H9 (cell line): ENCODE measurements at regions not wholly inside any gene's neighbourhood (a gene's known extent, or its start where the extent isn't known, plus 50 kb on each side); places are given as distances from the start of the nearest gene placed in this dataset.
"Not testable (repeated sequence)": the region's sequence is repeated elsewhere in the genome, so short reads cannot be mapped to it uniquely, and the experiment has no call there.

Experiments
- DNase-seq: peaks from one replicate; pipeline ENCODE4 v3.0.0-alpha.2; 2017
- H2AFZ ChIP-seq: one replicate; pipeline ENCODE4 v1.6.1; 2013; ENCODE audit warnings: mild to moderate bottlenecking, low read length, control low read depth, moderate library complexity
- H2AK5ac ChIP-seq: 2 replicates; pipeline ENCODE4 v1.6.1; 2013; ENCODE audit warnings: low read length, control low read depth, mixed read lengths; ENCODE audit not compliant: insufficient read length
- H2BK120ac ChIP-seq: one replicate; pipeline ENCODE4 v1.6.1; 2013; ENCODE audit warnings: low read depth, mild to moderate bottlenecking, low read length, control low read depth, inconsistent platforms; ENCODE audit not compliant: poor library complexity, severe bottlenecking
- H2BK12ac ChIP-seq: 2 replicates; pipeline ENCODE4 v1.6.1; 2013; ENCODE audit warnings: low read length, control low read depth, mixed read lengths, low read depth; ENCODE audit not compliant: insufficient read length
- H2BK15ac ChIP-seq: 2 replicates; pipeline ENCODE4 v1.6.1; 2013; ENCODE audit warnings: low read depth, low read length, control low read depth
- H2BK20ac ChIP-seq: one replicate; pipeline ENCODE4 v1.6.1; 2013; ENCODE audit warnings: low read depth, mild to moderate bottlenecking, low read length, control low read depth, inconsistent platforms; ENCODE audit not compliant: poor library complexity, severe bottlenecking
- H2BK5ac ChIP-seq: 2 replicates; pipeline ENCODE4 v1.6.1; 2013; ENCODE audit warnings: low read length, control low read depth, mixed read lengths; ENCODE audit not compliant: insufficient read length
- H3K14ac ChIP-seq: 2 replicates; pipeline ENCODE4 v1.6.1; 2013; ENCODE audit warnings: low read length, control low read depth; ENCODE audit not compliant: insufficient read depth
- H3K18ac ChIP-seq: 2 replicates; pipeline ENCODE4 v1.6.1; 2013; ENCODE audit warnings: low read depth, mild to moderate bottlenecking, mixed read lengths, low read length, control low read depth; ENCODE audit not compliant: insufficient read length
- H3K23ac ChIP-seq: 2 replicates; pipeline ENCODE4 v1.6.1; 2013; ENCODE audit warnings: low read length, control low read depth, mixed read lengths, low read depth; ENCODE audit not compliant: insufficient read length
- H3K23me2 ChIP-seq: 2 replicates; pipeline ENCODE4 v1.6.1; 2013; ENCODE audit warnings: low read depth, mild to moderate bottlenecking, mixed read lengths, low read length, control low read depth; ENCODE audit not compliant: insufficient read length, poor library complexity, severe bottlenecking
- H3K27ac ChIP-seq: 2 replicates; pipeline ENCODE4 v1.5.1; 2013; ENCODE audit warnings: low read length, control low read depth, mixed read lengths, low read depth; ENCODE audit not compliant: insufficient read length
- H3K27me3 ChIP-seq: 2 replicates; pipeline ENCODE4 v1.6.1; 2013; ENCODE audit warnings: low read length, control low read depth, inconsistent platforms; ENCODE audit not compliant: insufficient read depth
- H3K4ac ChIP-seq: 2 replicates; pipeline ENCODE4 v1.6.1; 2013; ENCODE audit warnings: low read depth, mild to moderate bottlenecking, control low read depth, inconsistent platforms, low read length, moderate library complexity
- H3K4me1 ChIP-seq: 2 replicates; pipeline ENCODE4 v1.6.1; 2013; ENCODE audit warnings: low read length, control low read depth, inconsistent platforms; ENCODE audit not compliant: insufficient read depth
- H3K4me2 ChIP-seq: 2 replicates; pipeline ENCODE4 v1.6.1; 2013; ENCODE audit warnings: low read length, control low read depth, mixed read lengths; ENCODE audit not compliant: insufficient read length, insufficient read depth
- H3K56ac ChIP-seq: 2 replicates; pipeline ENCODE4 v1.6.1; 2013; ENCODE audit warnings: low read depth, mild to moderate bottlenecking, mixed read lengths, low read length, control low read depth; ENCODE audit not compliant: insufficient read length
- H3K79me1 ChIP-seq: 2 replicates; pipeline ENCODE4 v1.6.1; 2013; ENCODE audit warnings: low read depth, mild to moderate bottlenecking, moderate library complexity, low read length, control low read depth, inconsistent platforms; ENCODE audit not compliant: insufficient read depth, poor library complexity, severe bottlenecking
- H3K79me2 ChIP-seq: 2 replicates; pipeline ENCODE4 v1.6.1; 2013; ENCODE audit warnings: low read length, control low read depth, inconsistent platforms; ENCODE audit not compliant: insufficient read depth
- H3K9ac ChIP-seq: 2 replicates; pipeline ENCODE4 v1.6.1; 2013; ENCODE audit warnings: low read length, control low read depth, mixed read lengths; ENCODE audit not compliant: insufficient read length; ENCODE audit errors: extremely low read depth
- H3K9me3 ChIP-seq: one replicate; pipeline ENCODE4 v1.6.1; 2013; ENCODE audit warnings: low read depth, low read length, inconsistent platforms; ENCODE audit not compliant: control insufficient read depth
- H3T11ph ChIP-seq: one replicate; pipeline ENCODE4 v1.6.1; 2013; ENCODE audit warnings: mild to moderate bottlenecking, low read length, control low read depth, inconsistent platforms
- H4K20me1 ChIP-seq: one replicate; pipeline ENCODE4 v1.6.1; 2013; ENCODE audit not compliant: control insufficient read depth, insufficient read length, insufficient read depth
- H4K5ac ChIP-seq: 2 replicates; pipeline ENCODE4 v1.6.1; 2013; ENCODE audit warnings: low read depth, mild to moderate bottlenecking, mixed read lengths, low read length, control low read depth; ENCODE audit not compliant: insufficient read length
- H4K8ac ChIP-seq: replicated peaks from 2 replicates; pipeline ENCODE4 v1.6.1; 2013; ENCODE audit warnings: low read length, control low read depth, mixed read lengths, low read depth; ENCODE audit not compliant: insufficient read length
- H4K91ac ChIP-seq: 2 replicates; pipeline ENCODE4 v1.6.1; 2013; ENCODE audit warnings: low read depth, mild to moderate bottlenecking, moderate library complexity, mixed read lengths, low read length, control low read depth; ENCODE audit not compliant: insufficient read length
- H3K27ac Mint-ChIP-seq, 3 experiments: 2 replicates in 2 of 3; 3 replicates in 1 of 3; pipeline ENCODE4 v1.8.0; 2020 to 2021; ENCODE audit warnings: mixed read lengths in 3 of 3, mild to moderate bottlenecking in 1 of 3, moderate library complexity in 1 of 3
- H3K27me3 Mint-ChIP-seq: 2 replicates; pipeline ENCODE4 v1.8.0; 2021; ENCODE audit warnings: low read depth, mild to moderate bottlenecking, moderate library complexity, mixed read lengths
- H3K36me3 Mint-ChIP-seq, 3 experiments: 2 replicates in 2 of 3; 3 replicates in 1 of 3; pipeline ENCODE4 v1.8.0; 2020 to 2021; ENCODE audit warnings: low read depth in 3 of 3, mixed read lengths in 3 of 3; ENCODE audit not compliant: insufficient read depth in 1 of 3
- H3K4me1 Mint-ChIP-seq, 2 experiments: 2 replicates each; pipeline ENCODE4 v1.8.0; 2020; ENCODE audit warnings: mixed read lengths in 2 of 2
- H3K4me3 Mint-ChIP-seq, 2 experiments: 2 replicates in 1 of 2; 3 replicates in 1 of 2; pipeline ENCODE4 v1.8.0; 2020 to 2021; ENCODE audit warnings: mild to moderate bottlenecking in 2 of 2, mixed read lengths in 2 of 2, moderate library complexity in 1 of 2
- H3K9me3 Mint-ChIP-seq, 2 experiments: 2 replicates in 1 of 2; 3 replicates in 1 of 2; pipeline ENCODE4 v1.8.0; 2020; ENCODE audit warnings: mild to moderate bottlenecking in 2 of 2, mixed read lengths in 2 of 2, moderate library complexity in 1 of 2
- WGBS: extraction: QIAGEN DNeasy Blood & Tissue Kit; methylation state at CpG from one replicate; pipeline ENCODE4 v1.1.7; 2013; ENCODE audit warnings: missing lambda C conversion rate, low lambda C conversion rate, mixed read lengths; ENCODE audit not compliant: insufficient read length; ENCODE audit errors: extremely low coverage; 5-methylcytosine and 5-hydroxymethylcytosine counted together
- TF ChIP-seq, protein P1 (sequence below): fragments of 200-600 bp; sonication (generic); conservative IDR thresholded peaks from 3 replicates; pipeline ENCODE4 v1.8.0; 2021; ENCODE audit warnings: antibody characterized with exemption, mild to moderate bottlenecking

GRCh38 chr6:40871424-40871823 is 167.6 kb downstream of the UNC5CL start:
- DNase-seq, result no peak
- Histone ChIP-seq H3K4ac (no peak overlapping the region), H4K5ac (no peak overlapping the region), H3K79me1 (no peaks in the 10 kb centered on the region), H4K91ac (no peak overlapping the region), H3K9me3 (no peaks in the 10 kb centered on the region), H2BK20ac (no peak overlapping the region), H4K20me1 (no peaks in the 10 kb centered on the region), H4K8ac (no peak overlapping the region), H2BK120ac (no peak overlapping the region), H2BK5ac (no peak overlapping the region), H3T11ph (no peak overlapping the region), H3K56ac (no peak overlapping the region), H3K27ac (no peak overlapping the region), H2BK12ac (no peak overlapping the region), H2BK15ac (no peak overlapping the region), H2AK5ac (no peak overlapping the region), H3K4me2 (no peak overlapping the region), H2AFZ (no peak overlapping the region), H3K23me2 (no peaks in the 10 kb centered on the region), H3K4me1 (no peaks in the 10 kb centered on the region; the same call in 1 of the 2 replicates), H3K18ac (no peak overlapping the region), H3K23ac (no peak overlapping the region), H3K79me2 (no peaks in the 10 kb centered on the region), H3K27me3 (no peaks in the 10 kb centered on the region), H3K9ac (no peak overlapping the region), H3K14ac (no peak overlapping the region)
- no peak overlapping the region for H3K4me3 Mint-ChIP-seq
- H3K27me3 Mint-ChIP-seq, result peaks cover 14% of the 10 kb centered on the region
- no CpG with 5 or more reads among the region's 5 CpGs for WGBS
- H3K4me1 Mint-ChIP-seq, result peaks cover 9 to 14% of the 10 kb centered on the region in 2 experiments
- H3K9me3 Mint-ChIP-seq, result no peaks in the 10 kb centered on the region
- no peak overlapping the region for H3K27ac Mint-ChIP-seq
- TF ChIP-seq, protein P1, sequence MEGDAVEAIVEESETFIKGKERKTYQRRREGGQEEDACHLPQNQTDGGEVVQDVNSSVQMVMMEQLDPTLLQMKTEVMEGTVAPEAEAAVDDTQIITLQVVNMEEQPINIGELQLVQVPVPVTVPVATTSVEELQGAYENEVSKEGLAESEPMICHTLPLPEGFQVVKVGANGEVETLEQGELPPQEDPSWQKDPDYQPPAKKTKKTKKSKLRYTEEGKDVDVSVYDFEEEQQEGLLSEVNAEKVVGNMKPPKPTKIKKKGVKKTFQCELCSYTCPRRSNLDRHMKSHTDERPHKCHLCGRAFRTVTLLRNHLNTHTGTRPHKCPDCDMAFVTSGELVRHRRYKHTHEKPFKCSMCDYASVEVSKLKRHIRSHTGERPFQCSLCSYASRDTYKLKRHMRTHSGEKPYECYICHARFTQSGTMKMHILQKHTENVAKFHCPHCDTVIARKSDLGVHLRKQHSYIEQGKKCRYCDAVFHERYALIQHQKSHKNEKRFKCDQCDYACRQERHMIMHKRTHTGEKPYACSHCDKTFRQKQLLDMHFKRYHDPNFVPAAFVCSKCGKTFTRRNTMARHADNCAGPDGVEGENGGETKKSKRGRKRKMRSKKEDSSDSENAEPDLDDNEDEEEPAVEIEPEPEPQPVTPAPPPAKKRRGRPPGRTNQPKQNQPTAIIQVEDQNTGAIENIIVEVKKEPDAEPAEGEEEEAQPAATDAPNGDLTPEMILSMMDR, result no peak
- no peaks in the 10 kb centered on the region for H3K36me3 Mint-ChIP-seq

GRCh38 chr6:40868089-40868865 is 170.7 kb downstream of the UNC5CL start:
- not testable (repeated sequence) for H4K8ac ChIP-seq, H3K23ac ChIP-seq, H3K9me3 Mint-ChIP-seq, H3K18ac ChIP-seq, H3K27me3 Mint-ChIP-seq, H2BK5ac ChIP-seq, H2BK12ac ChIP-seq, H3T11ph ChIP-seq, H2BK120ac ChIP-seq, H2BK15ac ChIP-seq, H3K4me3 Mint-ChIP-seq, H4K5ac ChIP-seq, H3K9me3 ChIP-seq, H3K27ac ChIP-seq, DNase-seq, H3K14ac ChIP-seq, H4K91ac ChIP-seq, H3K56ac ChIP-seq, H3K9ac ChIP-seq, H3K4me2 ChIP-seq, H2AK5ac ChIP-seq, H3K27me3 ChIP-seq, H3K36me3 Mint-ChIP-seq, H2BK20ac ChIP-seq, H4K20me1 ChIP-seq, H3K23me2 ChIP-seq, H3K79me1 ChIP-seq, H3K4me1 ChIP-seq, H3K4ac ChIP-seq, H2AFZ ChIP-seq, H3K79me2 ChIP-seq
- H3K4me1 Mint-ChIP-seq, result peaks cover 9 to 14% of the 10 kb centered on the region in 2 experiments
- peak overlapping the region in 1 of 3 experiments; percentile 45; a peak in 2 of 7 replicates for H3K27ac Mint-ChIP-seq
- WGBS, result no CpG with 5 or more reads among the region's 14 CpGs
